ENCODE measurements at regions not wholly inside any gene's neighbourhood (a gene's known extent, or its start where the extent isn't known, plus 50 kb on each side); places are given as distances from the start of the nearest gene placed in this dataset.

DNA sequence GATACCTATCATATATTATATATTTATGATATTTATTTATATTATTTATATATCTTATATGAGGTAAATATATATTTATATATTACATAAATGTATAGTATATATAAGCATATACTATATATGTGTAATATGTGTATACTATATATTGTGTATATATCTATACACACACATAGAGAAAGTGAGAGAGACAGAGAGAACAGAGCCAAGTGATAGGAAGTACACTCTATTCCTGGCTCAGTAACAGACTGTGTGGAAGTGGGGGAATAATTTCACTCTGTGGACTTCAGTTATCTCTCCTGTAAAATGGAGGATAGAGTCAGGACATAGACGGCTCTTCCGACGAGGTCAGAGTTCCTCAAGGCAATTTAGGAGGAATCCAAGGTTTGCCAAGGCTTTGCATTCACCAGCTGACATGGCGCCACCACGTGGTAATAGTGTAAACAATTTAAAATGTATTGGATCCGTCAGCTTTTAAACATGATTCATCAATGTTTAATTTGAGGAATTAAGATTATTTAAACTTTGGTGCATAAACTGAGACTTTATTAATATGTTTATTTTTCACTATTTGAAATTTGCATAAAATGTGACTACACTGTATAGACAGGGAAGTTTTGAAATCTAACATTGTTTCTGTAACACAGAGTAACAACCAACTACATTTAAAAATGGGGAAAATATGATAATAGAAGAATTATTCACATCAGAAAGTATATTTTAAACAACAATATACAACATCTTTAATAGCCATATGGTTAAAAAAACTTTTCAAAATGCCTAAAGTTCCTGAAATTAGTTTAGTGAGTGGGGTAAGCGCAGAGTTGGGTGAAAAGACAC, 75.4 kb upstream of the TMEM244 start:
- Mint-ChIP-seq H3K4me1 (no peaks in the 10 kb centered on the region), H3K9me3 (no peaks in the 10 kb centered on the region), H3K4me3 (no peak overlapping the region), H3K27ac (no peak overlapping the region), H3K36me3 (ENCODE audit: low read depth) (no peaks in the 10 kb centered on the region), H3K27me3 (peaks cover 30% of the 10 kb centered on the region)
- DNase-seq = peak; percentile 78
- intact Hi-C loops (cut with micrococcal nuclease) = loop anchor here (1.0 to 10.0 kb wide), 5 partner anchors 44 to 908 kb away; no protein-coding TSS in a partner anchor

DNA sequence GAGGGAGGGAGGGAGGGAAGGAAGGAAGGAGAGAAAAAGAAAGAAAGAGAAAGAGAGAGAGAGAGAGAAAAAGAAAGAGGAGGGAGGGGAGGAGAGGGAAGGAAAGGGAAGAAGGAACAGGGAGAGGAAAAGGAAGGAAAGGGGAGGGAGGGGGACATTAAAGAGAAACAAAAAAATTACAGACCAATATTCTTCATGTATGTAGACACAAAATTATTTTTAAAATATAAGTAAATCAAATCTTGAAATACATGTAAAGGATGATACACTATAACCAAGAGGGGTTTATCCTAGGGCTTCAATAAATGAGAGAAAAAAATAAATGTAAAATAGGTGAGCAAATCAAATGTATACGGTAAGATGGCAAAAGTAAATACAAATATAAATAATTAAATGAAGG, 71.2 kb upstream of the TMEM244 start:
- Mint-ChIP-seq H3K4me1 (no peaks in the 10 kb centered on the region), H3K27me3 (no peaks in the 10 kb centered on the region), H3K36me3 (ENCODE audit: low read depth) (no peaks in the 10 kb centered on the region), H3K9me3 (no peaks in the 10 kb centered on the region), H3K27ac (no peak overlapping the region), H3K4me3 (no peak overlapping the region)
- intact Hi-C loops (cut with micrococcal nuclease) = loop anchor here (10.0 kb wide), 2 partner anchors 438 to 912 kb away; no protein-coding TSS in a partner anchor
- DNase-seq = no peak

DNA sequence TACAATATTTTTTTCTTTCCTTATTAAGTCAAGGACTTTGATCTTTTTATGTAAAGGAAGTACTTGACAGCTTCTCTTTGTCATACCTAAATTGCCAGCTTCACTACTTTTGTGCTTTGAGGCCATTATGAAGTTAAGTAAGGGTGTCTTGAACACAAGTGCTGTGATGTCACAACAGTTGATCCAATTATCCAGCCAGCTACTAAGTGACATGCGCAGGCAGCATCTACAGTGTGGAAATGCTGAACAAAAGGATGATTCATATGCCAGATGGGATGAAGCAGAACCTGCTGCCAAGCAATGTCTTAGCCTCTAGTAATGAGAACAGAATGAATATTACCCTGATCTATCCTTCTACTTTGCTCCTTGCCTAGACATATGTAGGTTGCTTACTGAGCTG, 68.3 kb upstream of the TMEM244 start:
- intact Hi-C loops (cut with micrococcal nuclease) = no loop called here
- no peaks in the 10 kb centered on the region for H3K36me3 Mint-ChIP-seq (ENCODE audit: low read depth)
- no peaks in the 10 kb centered on the region for H3K4me1 Mint-ChIP-seq
- H3K27ac Mint-ChIP-seq = no peak overlapping the region
- H3K4me3 Mint-ChIP-seq = no peak overlapping the region
- peaks cover 3% of the 10 kb centered on the region for H3K27me3 Mint-ChIP-seq
- peak; percentile 31 for DNase-seq
- no peaks in the 10 kb centered on the region for H3K9me3 Mint-ChIP-seq

DNA sequence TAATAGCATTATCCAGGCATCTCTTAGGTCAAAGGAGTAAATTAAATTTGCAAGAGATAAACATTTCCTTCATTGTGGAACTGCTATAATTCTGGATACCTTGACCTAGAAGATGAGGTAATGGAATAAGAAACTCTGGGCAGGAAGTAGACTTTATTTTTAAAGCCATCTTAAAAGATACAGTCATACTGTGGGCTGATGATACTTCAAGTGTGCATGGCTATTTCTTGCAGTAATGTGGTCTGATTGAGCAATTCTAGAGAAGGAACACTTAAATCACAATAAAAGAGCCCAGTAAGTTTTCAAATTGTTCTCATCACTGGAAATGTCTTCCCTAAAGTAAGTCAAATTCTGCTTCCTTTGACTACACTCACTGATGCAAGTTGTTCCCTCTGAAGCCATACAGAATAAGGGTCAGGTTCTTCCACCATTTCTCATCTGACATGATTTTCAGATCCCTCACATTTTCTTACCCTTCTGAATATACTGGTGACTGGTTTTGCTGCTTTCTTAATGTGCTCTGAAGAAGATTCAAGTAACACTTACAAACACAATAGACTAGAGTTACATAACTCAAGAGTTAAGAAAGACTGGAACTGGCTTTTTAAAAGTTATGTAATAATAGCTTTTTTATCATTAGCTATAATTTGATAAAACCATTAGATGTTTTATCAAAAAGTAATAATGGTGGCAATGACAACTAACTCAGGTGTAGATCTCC, 62.6 kb upstream of the TMEM244 start:
- intact Hi-C loops (cut with micrococcal nuclease) = no loop called here

DNA sequence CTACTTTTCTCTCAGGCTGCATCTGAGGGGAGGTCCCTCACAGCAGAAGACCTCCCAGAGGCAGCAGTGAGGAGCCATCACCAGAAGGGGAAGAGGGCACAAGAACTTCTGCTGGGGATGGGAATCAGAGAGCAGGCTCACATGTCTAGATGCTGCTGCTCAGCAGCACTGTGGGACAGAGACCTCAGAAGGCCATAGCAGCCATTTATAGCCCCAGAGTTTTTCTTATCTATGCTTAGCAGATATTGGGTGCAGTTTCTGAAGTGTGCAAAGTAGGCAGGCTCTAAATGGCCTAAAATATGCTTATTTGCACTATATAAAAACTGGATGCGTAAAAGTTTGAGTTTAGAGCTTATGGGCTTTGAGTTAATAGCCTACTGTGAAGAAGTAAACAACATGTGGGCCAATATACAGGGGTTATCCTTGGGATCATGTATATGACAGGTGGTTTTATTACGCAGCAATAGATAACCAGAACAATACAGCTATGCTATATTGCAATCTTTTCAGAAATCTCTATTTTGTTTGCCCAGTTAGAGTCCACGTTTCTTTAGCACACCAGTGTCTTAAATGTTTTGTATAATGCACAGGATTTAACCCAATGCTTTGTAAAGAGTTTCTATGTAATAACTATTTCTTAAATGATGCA, 60.2 kb upstream of the TMEM244 start:
- H3K4me3 Mint-ChIP-seq = no peak overlapping the region
- intact Hi-C loops (cut with micrococcal nuclease) = no loop called here
- no peak overlapping the region for H3K27ac Mint-ChIP-seq
- no peaks in the 10 kb centered on the region for H3K9me3 Mint-ChIP-seq
- no peaks in the 10 kb centered on the region for H3K4me1 Mint-ChIP-seq
- H3K36me3 Mint-ChIP-seq (ENCODE audit: low read depth) = no peaks in the 10 kb centered on the region
- H3K27me3 Mint-ChIP-seq = peaks cover 6% of the 10 kb centered on the region
- DNase-seq = no peak

More for the DNA sequence above, 62.6 kb upstream of the TMEM244 start:
- no peak for DNase-seq
- no peak overlapping the region for H3K4me3 Mint-ChIP-seq
- H3K36me3 Mint-ChIP-seq (ENCODE audit: low read depth) = no peaks in the 10 kb centered on the region
- H3K4me1 Mint-ChIP-seq = no peaks in the 10 kb centered on the region
- H3K27ac Mint-ChIP-seq = no peak overlapping the region
- H3K27me3 Mint-ChIP-seq = peaks cover 6% of the 10 kb centered on the region
- no peaks in the 10 kb centered on the region for H3K9me3 Mint-ChIP-seq

DNA sequence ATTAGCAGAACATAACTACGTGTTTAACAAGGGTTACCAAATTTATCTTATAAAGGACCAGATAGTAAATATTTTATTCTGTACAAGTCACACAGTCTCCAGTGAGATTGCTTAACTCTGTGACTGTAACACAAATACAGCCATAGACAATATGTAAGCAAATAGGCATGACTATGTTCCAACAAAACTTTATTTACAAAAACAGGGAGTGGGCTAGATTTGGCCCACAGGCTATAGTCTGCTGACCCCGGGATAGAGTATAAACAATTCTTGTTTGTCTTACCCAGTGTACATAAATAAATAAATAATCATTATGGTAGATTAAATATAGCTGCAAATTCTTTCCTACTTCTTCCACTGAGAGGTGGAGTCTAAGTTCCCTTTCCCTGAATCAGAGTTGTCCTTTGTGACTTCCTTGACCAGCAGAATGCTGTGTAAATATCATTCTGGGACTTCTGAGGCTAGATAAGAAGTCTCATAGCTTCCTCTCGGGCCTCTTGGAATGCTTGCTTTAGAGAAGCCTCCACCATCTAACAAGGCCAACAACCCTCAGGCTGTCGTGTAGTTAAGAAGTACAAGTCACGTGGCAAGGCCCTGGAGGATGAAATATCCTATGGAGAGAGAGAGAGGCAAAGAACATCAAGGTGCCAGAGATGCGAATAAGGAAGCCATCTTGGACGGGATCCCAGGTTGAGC, 59.1 kb upstream of the TMEM244 start:
- Mint-ChIP-seq H3K4me1 (no peaks in the 10 kb centered on the region), H3K9me3 (no peaks in the 10 kb centered on the region), H3K36me3 (ENCODE audit: low read depth) (no peaks in the 10 kb centered on the region), H3K27ac (no peak overlapping the region), H3K27me3 (peaks cover 6% of the 10 kb centered on the region), H3K4me3 (no peak overlapping the region)
- DNase-seq = no peak
- intact Hi-C loops (cut with micrococcal nuclease) = no loop called here

DNA sequence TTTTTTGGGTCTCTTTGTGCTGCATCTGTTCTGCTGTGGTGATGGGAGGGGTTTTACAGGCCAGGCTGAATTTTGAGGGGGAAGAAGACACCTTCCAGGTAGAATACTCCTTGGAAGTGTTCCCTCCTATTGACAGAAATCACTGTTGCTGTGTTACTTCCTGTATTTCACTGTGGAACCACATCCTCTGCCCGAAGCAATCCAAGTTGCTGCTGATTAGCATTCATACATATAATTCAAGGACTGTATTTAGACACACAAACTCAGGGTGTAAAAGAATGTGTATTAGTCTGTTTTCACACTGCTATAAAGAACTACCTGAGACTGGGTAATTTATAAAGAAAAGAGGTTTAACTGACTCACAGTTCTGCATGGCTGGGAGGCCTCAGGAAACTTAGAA, 50.6 kb upstream of the TMEM244 start:
- Mint-ChIP-seq H3K4me3 (no peak overlapping the region), H3K9me3 (no peaks in the 10 kb centered on the region), H3K4me1 (no peaks in the 10 kb centered on the region), H3K27me3 (peaks cover 1% of the 10 kb centered on the region), H3K36me3 (ENCODE audit: low read depth) (no peaks in the 10 kb centered on the region), H3K27ac (no peak overlapping the region)
- DNase-seq = no peak
- intact Hi-C loops (cut with micrococcal nuclease) = no loop called here
